NCI-H82 treated with DMSO at 0.1 percent for 48 hours (cell line): ENCODE measurements at regions not wholly inside any gene's neighbourhood (a gene's known extent, or its start where the extent isn't known, plus 50 kb on each side); places are given as distances from the start of the nearest gene placed in this dataset.

Source experiments
- DNase-seq: peaks from one replicate; lab custom pipeline; 2025; ENCODE audit not compliant: unreplicated experiment; lab: John Stamatoyannopoulos, UW

- DNase-seq, result peak; percentile 38
Observed at GRCh38 chr9:36728651-36729520, 156.2 kb downstream of the MELK start.

- DNase-seq, result no peak
Observed at GRCh38 chr9:36729906-36730305, 157.2 kb downstream of the MELK start.

GRCh38 chr9:36730414-36730813, 157.7 kb downstream of the MELK start:
- no peak for DNase-seq

- no peak for DNase-seq
Observed at GRCh38 chr9:36731068-36731956, 158.6 kb downstream of the MELK start.

DNA sequence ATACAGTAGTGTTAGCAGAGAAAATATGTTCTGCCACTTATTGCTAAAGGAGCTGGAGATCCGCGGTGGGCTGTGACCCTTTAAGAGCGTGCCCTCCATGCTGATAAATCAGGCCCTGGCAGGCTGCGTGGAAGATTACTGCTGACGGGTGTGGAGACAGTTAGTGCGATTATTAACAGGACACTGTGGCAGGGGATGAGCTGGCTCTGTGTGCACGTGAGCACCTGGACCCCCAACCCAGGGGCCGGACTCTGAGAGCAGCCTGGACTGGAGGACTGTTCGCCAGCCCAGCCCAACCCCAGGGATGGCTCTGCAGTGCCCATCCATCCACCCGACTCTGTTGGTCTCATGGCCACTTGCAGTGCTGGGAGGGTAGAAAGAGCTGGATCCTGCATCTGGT, 162.0 kb downstream of the MELK start:
- DNase-seq, result no peak

DNA sequence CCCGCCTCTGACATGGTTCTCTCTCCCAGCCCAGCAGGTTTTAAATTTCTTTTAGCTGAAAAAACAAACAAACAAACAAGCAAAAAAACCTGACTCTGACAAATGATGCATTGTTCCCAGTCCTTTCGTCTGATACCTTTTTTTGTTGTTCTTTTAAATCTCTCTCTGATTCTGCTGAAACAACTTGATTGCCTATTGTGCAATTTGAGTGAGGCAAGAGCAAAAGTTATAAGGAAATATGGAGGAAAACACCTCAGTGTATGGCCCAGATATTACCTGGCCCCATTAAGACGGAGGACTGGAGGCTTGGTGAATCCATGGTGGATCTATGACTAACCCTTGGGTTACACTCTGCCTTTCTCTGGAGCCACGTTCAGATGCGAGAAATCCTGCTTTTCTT, 164.0 kb downstream of the MELK start:
- DNase-seq, result no peak

DNA sequence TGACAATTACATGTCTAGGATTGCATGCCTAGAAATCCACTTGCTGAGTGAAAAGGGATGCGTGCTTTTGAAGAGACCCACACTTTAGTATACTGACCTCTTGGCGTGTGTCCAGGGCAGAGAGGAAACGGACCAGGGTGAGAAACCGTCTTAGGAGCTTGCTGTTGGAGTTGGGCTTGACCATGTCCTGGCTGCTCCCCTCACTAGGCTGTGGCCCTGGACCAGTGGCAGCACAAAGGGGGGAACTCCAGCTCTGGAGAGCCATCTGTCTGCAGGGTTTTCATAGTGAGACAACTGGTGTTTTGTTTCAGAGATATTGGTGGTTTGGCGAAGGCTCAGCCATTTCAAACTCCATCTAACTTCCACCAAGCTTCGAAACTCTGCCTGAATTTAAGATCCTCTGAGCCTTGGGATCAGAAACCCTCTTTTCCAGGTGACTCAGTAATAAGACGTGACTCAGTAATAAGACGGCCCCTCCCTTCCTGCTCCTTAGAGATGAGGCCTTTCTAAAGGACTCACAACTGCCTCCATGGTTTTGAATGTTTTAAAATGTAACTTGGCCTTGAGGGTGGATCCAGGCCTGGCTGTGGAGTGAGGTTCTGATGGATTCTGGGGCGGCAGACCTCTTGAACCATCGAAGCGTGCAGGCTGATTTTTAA, 165.8 kb downstream of the MELK start:
- DNase-seq, result no peak

DNA sequence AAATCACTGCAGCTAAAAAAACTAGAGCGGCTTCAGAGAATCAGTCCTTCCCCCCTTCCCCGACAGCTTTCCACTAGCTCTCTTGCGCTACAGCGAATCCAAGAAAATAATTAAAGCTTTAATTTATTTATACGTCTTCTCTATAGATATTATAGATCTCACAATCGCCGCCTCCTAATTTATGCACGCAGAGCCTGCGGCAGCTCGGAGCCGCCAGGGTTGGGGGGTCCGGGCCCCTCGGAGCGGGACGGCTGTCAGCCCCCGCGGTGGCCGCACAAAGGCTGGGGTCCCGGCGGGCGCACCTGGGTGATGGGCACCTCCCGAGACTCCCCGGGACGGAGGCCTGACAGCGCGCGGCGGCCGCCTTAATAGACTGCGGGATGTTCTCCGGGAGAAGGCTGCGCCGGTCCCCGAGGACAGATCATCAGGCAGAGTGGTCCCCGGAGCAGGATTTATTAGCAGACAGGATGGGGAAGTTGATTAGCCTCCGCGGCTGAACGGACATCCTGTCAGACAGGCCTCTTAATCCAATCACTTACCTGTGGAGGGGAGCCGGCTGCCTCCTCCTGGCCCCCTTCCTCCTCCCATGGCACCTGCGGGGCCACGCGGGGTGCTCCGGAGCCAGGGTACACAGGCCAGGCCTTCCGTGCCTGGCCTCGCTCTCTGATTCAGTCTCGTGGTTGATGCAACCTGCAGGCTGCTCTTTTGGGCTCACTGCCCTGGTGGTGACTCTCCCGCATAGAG, 166.8 kb downstream of the MELK start:
- peak; percentile 10 for DNase-seq

DNA sequence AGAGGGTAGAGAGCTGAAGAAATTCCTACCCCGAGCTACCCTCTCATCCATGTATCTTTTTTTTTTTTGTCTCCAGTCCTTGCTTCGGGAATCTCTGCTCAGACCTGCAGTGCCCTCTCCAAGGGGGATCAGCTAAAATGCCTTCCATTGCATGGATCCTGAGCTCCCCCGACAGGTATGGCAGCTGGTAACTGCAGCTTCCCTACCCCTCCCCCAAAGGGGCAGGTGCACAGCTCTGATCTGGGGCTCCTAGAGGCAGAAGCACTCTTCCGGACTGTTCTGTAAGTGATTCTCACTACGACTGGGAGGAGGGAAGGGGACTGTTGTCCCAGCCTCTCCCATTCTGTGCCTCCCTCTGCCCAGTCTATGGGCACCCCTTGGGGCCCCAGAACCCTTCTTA, 169.6 kb downstream of the MELK start:
- no peak for DNase-seq

- DNase-seq, result no peak
Observed at GRCh38 chr9:36744678-36745077, 172.0 kb downstream of the MELK start.

- DNase-seq, result no peak
Observed at GRCh38 chr9:36745977-36746376, 173.3 kb downstream of the MELK start.

DNA sequence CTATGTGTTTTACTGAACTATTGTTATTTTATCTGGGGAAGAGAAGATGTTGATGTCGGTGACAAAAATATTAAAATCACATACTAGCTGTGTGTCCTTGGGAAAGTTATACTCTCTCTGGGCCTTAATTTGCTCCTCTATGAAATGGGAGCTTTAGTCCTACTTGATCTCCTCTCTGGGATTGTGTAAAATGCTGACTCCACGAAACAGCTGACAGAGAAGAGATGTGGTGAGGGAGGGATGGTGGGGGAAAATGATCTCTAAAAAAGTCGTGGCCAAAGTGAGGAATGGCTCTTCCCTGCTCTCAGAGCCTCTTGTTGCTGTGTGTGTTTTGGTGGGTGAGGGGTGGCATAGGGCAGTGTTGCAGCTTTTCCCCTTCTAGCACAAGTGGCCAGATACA, 173.7 kb downstream of the MELK start:
- DNase-seq, result no peak

DNA sequence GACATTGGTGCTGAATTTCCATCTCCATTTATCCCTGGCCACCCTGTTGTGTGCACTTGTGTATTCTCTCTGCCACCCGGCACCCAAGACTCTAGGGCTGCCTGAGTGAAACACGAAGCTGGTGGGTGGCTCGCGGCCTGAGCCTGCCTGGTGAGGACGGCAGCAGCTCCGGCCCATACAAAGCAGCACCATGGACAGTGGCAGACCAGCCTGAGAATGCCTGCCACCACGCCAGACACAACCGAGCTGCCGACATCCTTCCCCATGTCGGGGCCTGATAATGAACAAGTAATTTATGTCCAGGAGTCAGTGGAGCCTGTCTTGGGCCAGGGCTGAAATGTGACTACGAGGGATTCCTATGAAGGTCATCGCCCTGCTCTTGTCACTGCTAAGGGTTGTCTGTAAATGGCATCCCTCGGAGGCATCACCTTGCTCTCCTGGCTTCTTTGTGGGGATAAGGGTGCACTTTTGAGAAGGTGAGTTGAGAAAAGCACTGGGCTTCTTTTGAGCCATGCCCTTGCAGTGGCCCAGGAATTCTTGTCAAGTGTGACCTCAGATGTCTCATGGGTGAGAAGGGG, 175.7 kb downstream of the MELK start:
- no peak for DNase-seq

GRCh38 chr9:36749461-36749860, 176.8 kb downstream of the MELK start:
- no peak for DNase-seq

DNA sequence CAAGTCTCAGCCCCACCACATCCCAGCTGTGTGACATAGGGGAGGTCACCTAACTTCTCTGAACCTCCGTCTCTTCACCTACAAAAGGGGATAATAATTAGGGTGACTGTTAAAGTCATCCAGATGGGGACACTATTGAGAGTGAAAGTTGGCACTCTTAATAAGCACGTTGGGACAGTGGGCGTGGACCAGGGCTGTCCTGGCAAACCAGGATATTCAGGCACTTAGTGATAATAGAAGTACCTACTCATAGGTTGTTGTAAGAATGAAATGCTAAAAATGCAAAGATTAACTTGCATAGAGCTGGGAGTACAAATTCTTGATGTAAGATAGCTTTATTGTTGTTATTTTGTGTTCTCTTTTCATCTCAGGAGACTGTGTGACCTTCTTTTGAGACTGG, 177.9 kb downstream of the MELK start:
- DNase-seq, result no peak

DNA sequence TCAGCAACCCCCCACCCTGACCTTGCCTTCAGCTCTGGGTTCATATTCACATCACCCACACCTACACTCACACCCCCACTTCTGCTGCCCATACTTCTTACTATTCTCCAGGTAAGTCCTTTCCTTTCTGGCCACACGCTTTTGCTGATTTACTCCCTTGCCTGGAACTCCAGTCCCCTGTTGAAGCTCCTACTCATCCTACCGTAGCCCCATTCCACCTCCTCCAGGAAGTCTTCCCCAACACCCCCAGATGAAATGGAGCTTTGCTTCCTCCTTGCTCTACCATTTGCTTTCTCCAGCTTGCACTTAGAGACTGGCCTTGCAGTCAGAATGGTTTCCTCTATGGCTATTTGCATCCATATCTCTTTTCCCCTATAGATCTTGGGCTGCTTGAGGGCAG, 182.3 kb downstream of the MELK start:
- DNase-seq, result no peak

- DNase-seq, result no peak
Observed at GRCh38 chr9:36759141-36759540, 186.4 kb downstream of the MELK start.

- DNase-seq, result no peak
Observed at GRCh38 chr9:36759976-36760375, 187.3 kb downstream of the MELK start.

DNA sequence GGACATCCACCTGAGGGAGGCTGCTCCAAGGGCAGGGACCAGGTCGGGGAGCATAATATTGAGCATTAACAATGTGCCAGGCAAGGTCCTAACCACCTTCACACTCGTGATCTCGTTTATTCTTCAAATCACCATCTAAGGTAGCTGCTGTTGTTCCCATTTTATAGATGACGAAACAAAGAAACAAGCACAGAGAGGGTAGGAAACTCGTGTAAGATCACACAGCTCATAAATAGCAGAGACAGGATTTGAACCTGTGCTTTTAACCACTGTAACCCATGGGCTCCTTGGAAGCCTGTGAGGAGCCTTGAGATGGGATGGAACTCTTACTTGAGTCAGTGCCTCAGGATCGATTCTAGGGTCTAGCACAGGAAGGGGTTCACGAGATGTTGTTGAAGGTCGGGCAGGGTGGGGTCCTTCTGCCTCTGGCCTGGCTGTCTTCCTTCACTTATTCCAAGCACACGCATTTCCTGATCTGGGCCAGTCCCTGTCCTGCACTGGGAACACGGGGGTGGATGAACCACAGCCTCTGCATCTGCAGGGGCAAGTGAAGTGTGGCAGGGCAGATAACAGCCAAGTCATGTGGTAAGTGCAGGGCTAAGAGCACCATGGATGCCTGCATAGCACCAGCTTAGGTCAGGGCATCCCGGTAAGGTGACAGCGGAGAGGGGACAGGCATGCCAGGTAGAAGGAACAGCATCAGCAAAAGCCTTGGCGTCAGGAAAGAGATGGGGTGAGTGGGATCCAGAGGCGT, 188.1 kb downstream of the MELK start:
- no peak for DNase-seq

DNA sequence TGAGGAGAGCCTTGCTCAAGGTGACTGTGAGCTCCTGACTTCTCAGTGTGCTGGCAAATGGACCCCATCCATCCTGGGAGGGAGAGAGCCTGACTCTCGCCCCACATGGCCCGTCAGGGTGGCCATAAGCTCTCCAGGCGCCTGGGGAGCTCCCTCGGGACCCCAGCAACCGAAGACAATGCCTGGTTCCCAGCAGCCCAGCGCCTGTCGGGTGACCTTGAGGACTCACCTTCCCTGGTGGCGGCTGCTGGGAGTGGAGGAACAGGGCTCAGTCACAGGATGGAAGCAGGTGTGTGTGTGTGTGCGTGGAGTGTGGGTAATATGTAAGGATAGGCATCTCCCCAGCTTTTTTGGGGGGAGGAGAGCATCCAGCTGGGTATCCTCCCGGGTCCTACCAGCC, 190.3 kb downstream of the MELK start:
- DNase-seq, result no peak
